Nephron progenitor cell (in vitro differentiated cells): ENCODE measurements at regions not wholly inside any gene's neighbourhood (a gene's known extent, or its start where the extent isn't known, plus 50 kb on each side); places are given as distances from the start of the nearest gene placed in this dataset.
"Not testable (repeated sequence)": the region's sequence is repeated elsewhere in the genome, so short reads cannot be mapped to it uniquely, and the experiment has no call there.

ENCODE experiments used
- DNase-seq: peaks from one replicate; pipeline ENCODE4 v3.0.0; 2021
- H3K27ac Mint-ChIP-seq: 2 replicates; pipeline ENCODE4 v1.8.0; 2021; ENCODE audit warnings: mild to moderate bottlenecking, moderate library complexity, mixed read lengths
- H3K27me3 Mint-ChIP-seq: 2 replicates; pipeline ENCODE4 v1.8.0; 2021; ENCODE audit warnings: mild to moderate bottlenecking, low read depth, mixed read lengths; ENCODE audit not compliant: poor library complexity
- H3K36me3 Mint-ChIP-seq: 2 replicates; pipeline ENCODE4 v1.8.0; 2021; ENCODE audit warnings: low read depth, mixed read lengths
- H3K4me1 Mint-ChIP-seq: 2 replicates; pipeline ENCODE4 v1.8.0; 2021; ENCODE audit warnings: mixed read lengths
- H3K4me3 Mint-ChIP-seq: 2 replicates; pipeline ENCODE4 v1.8.0; 2021; ENCODE audit warnings: mild to moderate bottlenecking, moderate library complexity, mixed read lengths
- H3K9me3 Mint-ChIP-seq: 2 replicates; pipeline ENCODE4 v1.8.0; 2021; ENCODE audit warnings: mild to moderate bottlenecking, moderate library complexity, mixed read lengths
- CTCF ChIP-seq: fragments of 200-600 bp; sonication (generic); IDR thresholded peaks from 2 replicates; pipeline ENCODE4 v1.5.0; 2021; ENCODE audit warnings: antibody characterized with exemption

- peaks cover 22% of the 10 kb centered on the region for H3K4me1 Mint-ChIP-seq
- no peak for DNase-seq
- H3K9me3 Mint-ChIP-seq: peaks cover 16% of the 10 kb centered on the region
- H3K36me3 Mint-ChIP-seq: no peaks in the 10 kb centered on the region
- TF ChIP-seq CTCF: no peak
- no peak overlapping the region for H3K27ac Mint-ChIP-seq
- no peak overlapping the region for H3K4me3 Mint-ChIP-seq
- H3K27me3 Mint-ChIP-seq: peaks cover 31% of the 10 kb centered on the region
These were observed 155.2 kb upstream of the GRK3 start for GRCh38 chr22:25409240-25409639.

- Mint-ChIP-seq H3K4me3 (no peak overlapping the region), H3K9me3 (peaks cover 17% of the 10 kb centered on the region), H3K27ac (no peak overlapping the region), H3K27me3 (peaks cover 38% of the 10 kb centered on the region), H3K36me3 (no peaks in the 10 kb centered on the region), H3K4me1 (peaks cover 28% of the 10 kb centered on the region)
- no peak for TF ChIP-seq CTCF
- no peak for DNase-seq
These were observed 153.6 kb upstream of the GRK3 start for GRCh38 chr22:25410849-25411248.

- no peak for TF ChIP-seq CTCF
- Mint-ChIP-seq H3K36me3 (no peaks in the 10 kb centered on the region), H3K4me3 (no peak overlapping the region), H3K4me1 (peaks cover 11% of the 10 kb centered on the region), H3K27me3 (peaks cover 49% of the 10 kb centered on the region), H3K27ac (no peak overlapping the region), H3K9me3 (peaks cover 17% of the 10 kb centered on the region)
- no peak for DNase-seq
These were observed 150.9 kb upstream of the GRK3 start for GRCh38 chr22:25413620-25414019.

- DNase-seq, H3K27ac Mint-ChIP-seq, H3K4me3 Mint-ChIP-seq, H3K36me3 Mint-ChIP-seq: not testable (repeated sequence)
- H3K4me1 Mint-ChIP-seq: peaks cover 22% of the 10 kb centered on the region
- peaks cover 64% of the 10 kb centered on the region for H3K27me3 Mint-ChIP-seq
- H3K9me3 Mint-ChIP-seq: peaks cover 35% of the 10 kb centered on the region
These were observed 148.7 kb upstream of the GRK3 start for GRCh38 chr22:25415731-25416130.

- not testable (repeated sequence) for H3K36me3 Mint-ChIP-seq, DNase-seq, H3K27ac Mint-ChIP-seq, H3K4me3 Mint-ChIP-seq
- peaks cover 28% of the 10 kb centered on the region for H3K4me1 Mint-ChIP-seq
- H3K9me3 Mint-ChIP-seq: peaks cover 34% of the 10 kb centered on the region
- peaks cover 80% of the 10 kb centered on the region for H3K27me3 Mint-ChIP-seq
These were observed 146.6 kb upstream of the GRK3 start for GRCh38 chr22:25417826-25418225.

- Mint-ChIP-seq H3K27ac (no peak overlapping the region), H3K4me3 (peak overlapping the region; percentile 64), H3K27me3 (peaks cover 93% of the 10 kb centered on the region)
These were observed 145.0 kb upstream of the GRK3 start for GRCh38 chr22:25419247-25420113.

GRCh38 chr22:25420114-25420441 is 144.4 kb upstream of the GRK3 start:
- Mint-ChIP-seq H3K4me3 (peak overlapping the region; percentile 64), H3K27me3 (peaks cover 98% of the 10 kb centered on the region), H3K4me1 (peaks cover 22% of the 10 kb centered on the region), H3K9me3 (peaks cover 22% of the 10 kb centered on the region)
- DNase-seq, H3K27ac Mint-ChIP-seq, H3K36me3 Mint-ChIP-seq: not testable (repeated sequence)

More at GRCh38 chr22:25419247-25420113, 145.0 kb upstream of the GRK3 start:
- H3K36me3 Mint-ChIP-seq: no peaks in the 10 kb centered on the region
- DNase-seq: no peak
- peaks cover 22% of the 10 kb centered on the region for H3K9me3 Mint-ChIP-seq
- peaks cover 28% of the 10 kb centered on the region for H3K4me1 Mint-ChIP-seq
- TF ChIP-seq CTCF: no peak
